OCI-LY7 (cell line): ENCODE measurements at regions not wholly inside any gene's neighbourhood (a gene's known extent, or its start where the extent isn't known, plus 50 kb on each side); places are given as distances from the start of the nearest gene placed in this dataset.

Experiments used
- BruUV-seq: library from RNA; stranded (reverse); fragments of 400-500 nt; replicated peaks from 2 replicates; lab custom pipeline; 2021; lab: Mats Ljungman, UMichigan
- CTCF ChIA-PET: fragments of 300-600 bp; sonication (Branson Sonifier 250); formaldehyde crosslinking; loops from one replicate; lab custom pipeline; 2022; ENCODE audit warnings: antibody characterized with exemption; ENCODE audit not compliant: unreplicated experiment; lab: Charles Lee
- POLR2A ChIA-PET: fragments of 300-600 bp; sonication (Branson Sonifier 250); formaldehyde crosslinking; loops from one replicate; lab custom pipeline; 2022; ENCODE audit warnings: antibody characterized with exemption; lab: Charles Lee
- DNase-seq: peaks from one replicate; pipeline ENCODE4 v3.0.0-alpha.2; 2015; ENCODE audit warnings: low spot score
- H2AFZ ChIP-seq: fragments of 200-600 bp; sonication (generic), shearing (Covaris generic); 2 replicates; pipeline ENCODE4 v1.6.1; 2014; ENCODE audit warnings: mild to moderate bottlenecking, antibody characterized with exemption, low read length, moderate library complexity
- H3K27ac ChIP-seq: fragments of 200-600 bp; sonication (generic); 2 replicates; pipeline ENCODE4 v1.5.1; 2014; ENCODE audit warnings: mixed run types, low read depth, mild to moderate bottlenecking, moderate library complexity, low read length, inconsistent platforms; ENCODE audit not compliant: poor library complexity, severe bottlenecking
- H3K36me3 ChIP-seq: fragments of 200-600 bp; sonication (generic); 2 replicates; pipeline ENCODE4 v1.6.1; 2014; ENCODE audit warnings: mild to moderate bottlenecking, antibody characterized with exemption, low read length, moderate library complexity, mixed read lengths; ENCODE audit not compliant: insufficient read depth
- H3K4me1 ChIP-seq: fragments of 200-600 bp; sonication (generic); 2 replicates; pipeline ENCODE4 v1.5.1; 2014; ENCODE audit warnings: mild to moderate bottlenecking, low read length; ENCODE audit not compliant: insufficient read depth, poor library complexity, severe bottlenecking
- H3K4me2 ChIP-seq: fragments of 200-600 bp; sonication (generic); 2 replicates; pipeline ENCODE4 v1.6.1; 2014; ENCODE audit warnings: mild to moderate bottlenecking, low read length
- H3K4me3 ChIP-seq: fragments of 200-600 bp; sonication (generic); 2 replicates; pipeline ENCODE4 v1.5.1; 2014; ENCODE audit warnings: mild to moderate bottlenecking, low read depth, low read length; ENCODE audit not compliant: poor library complexity, severe bottlenecking
- H3K79me2 ChIP-seq: fragments of 200-600 bp; sonication (generic); 2 replicates; pipeline ENCODE4 v1.6.1; 2016; ENCODE audit warnings: low read depth, mild to moderate bottlenecking, low read length, moderate library complexity, mixed read lengths; ENCODE audit not compliant: insufficient read depth
- H3K9me2 ChIP-seq: fragments of 200-600 bp; sonication (generic); 2 replicates; pipeline ENCODE4 v1.6.1; 2016; ENCODE audit warnings: mild to moderate bottlenecking, low read length, mixed read lengths; ENCODE audit not compliant: insufficient read depth
- H3K9me3 ChIP-seq: fragments of 200-600 bp; sonication (generic); 2 replicates; pipeline ENCODE4 v1.6.1; 2014; ENCODE audit warnings: mild to moderate bottlenecking, mixed run types, low read length, mixed read lengths
- H4K20me1 ChIP-seq: fragments of 200-600 bp; sonication (generic); 2 replicates; pipeline ENCODE4 v1.6.1; 2014; ENCODE audit warnings: mild to moderate bottlenecking, antibody characterized with exemption, low read length, moderate library complexity, mixed read lengths; ENCODE audit not compliant: insufficient read depth
- CTCF ChIP-seq: fragments of 200-600 bp; sonication (generic); conservative IDR thresholded peaks from 2 replicates; pipeline ENCODE4 v1.5.1; 2014; ENCODE audit warnings: mild to moderate bottlenecking, antibody characterized with exemption, low read length, moderate library complexity, mixed read lengths
- EZH2phosphoT487 ChIP-seq: fragments of 200-600 bp; sonication (generic); IDR thresholded peaks from 2 replicates; pipeline ENCODE4 v1.6.1; 2018; ENCODE audit warnings: low read depth, borderline replicate concordance, mild to moderate bottlenecking, mixed run types, antibody characterized with exemption, low read length, moderate library complexity, mixed read lengths
- intact Hi-C: fragments of 100-400 bp; cut with micrococcal nuclease; formaldehyde crosslinking; loops from one replicate; pipeline ENCODE4 v1.10.0; 2022; ENCODE audit not compliant: unreplicated experiment

- Histone ChIP-seq H3K36me3 (no peaks in the 10 kb centered on the region), H3K79me2 (no peaks in the 10 kb centered on the region), H4K20me1 (no peaks in the 10 kb centered on the region), H3K4me2 (no peak overlapping the region), H3K27ac (no peak overlapping the region), H3K4me1 (no peaks in the 10 kb centered on the region), H3K9me3 (no peaks in the 10 kb centered on the region), H3K9me2 (no peaks in the 10 kb centered on the region), H3K4me3 (no peak overlapping the region), H2AFZ (no peak overlapping the region)
- ChIA-PET CTCF (no interaction called here), POLR2A (interaction anchor here (0.6 kb wide), 1 partner anchor 11 kb away, joined by 3 read pairs; no protein-coding TSS in a partner anchor)
- BruUV-seq = no TSS peak
- TF ChIP-seq EZH2phosphoT487 (no peak), CTCF (no peak)
- intact Hi-C loops = no loop called here
- no peak for DNase-seq
Observed at GRCh38 chr3:117170094-117170493, 460.5 kb downstream of the TUSC7 start.

GRCh38 chr3:117171124-117171523, 461.5 kb downstream of the TUSC7 start:
- no peak overlapping the region for H3K4me2 ChIP-seq
- DNase-seq = no peak
- H3K4me1 ChIP-seq = no peaks in the 10 kb centered on the region
- ChIA-PET CTCF (no interaction called here), POLR2A (no interaction called here)
- H4K20me1 ChIP-seq = no peaks in the 10 kb centered on the region
- no peaks in the 10 kb centered on the region for H3K9me2 ChIP-seq
- TF ChIP-seq CTCF (no peak), EZH2phosphoT487 (no peak)
- H3K9me3 ChIP-seq = no peaks in the 10 kb centered on the region
- BruUV-seq = no TSS peak
- no peak overlapping the region for H3K4me3 ChIP-seq
- H3K36me3 ChIP-seq = no peaks in the 10 kb centered on the region
- no peak overlapping the region for H2AFZ ChIP-seq
- H3K79me2 ChIP-seq = no peaks in the 10 kb centered on the region
- no peak overlapping the region for H3K27ac ChIP-seq
- intact Hi-C loops = no loop called here

GRCh38 chr3:117172426-117172825, 462.8 kb downstream of the TUSC7 start:
- H3K9me3 ChIP-seq = no peaks in the 10 kb centered on the region
- ChIA-PET POLR2A (no interaction called here), CTCF (no interaction called here)
- no peaks in the 10 kb centered on the region for H4K20me1 ChIP-seq
- no peaks in the 10 kb centered on the region for H3K4me1 ChIP-seq
- H3K36me3 ChIP-seq = no peaks in the 10 kb centered on the region
- H2AFZ ChIP-seq = no peak overlapping the region
- H3K27ac ChIP-seq = no peak overlapping the region
- H3K9me2 ChIP-seq = no peaks in the 10 kb centered on the region
- TF ChIP-seq CTCF (no peak), EZH2phosphoT487 (no peak)
- H3K4me2 ChIP-seq = no peak overlapping the region
- H3K4me3 ChIP-seq = no peak overlapping the region
- DNase-seq = no peak
- BruUV-seq = no TSS peak
- intact Hi-C loops = no loop called here
- no peaks in the 10 kb centered on the region for H3K79me2 ChIP-seq
